Inflammatory macrophage treated with lipopolysaccharide for 4 hours (primary cell): ENCODE measurements at regions not wholly inside any gene's neighbourhood (a gene's known extent, or its start where the extent isn't known, plus 50 kb on each side); places are given as distances from the start of the nearest gene placed in this dataset.
"Not testable (repeated sequence)": the region's sequence is repeated elsewhere in the genome, so short reads cannot be mapped to it uniquely, and the experiment has no call there.

ENCODE experiments used
- DNase-seq: peaks from one replicate; pipeline ENCODE4 v3.0.0-alpha.2; 2020

DNA sequence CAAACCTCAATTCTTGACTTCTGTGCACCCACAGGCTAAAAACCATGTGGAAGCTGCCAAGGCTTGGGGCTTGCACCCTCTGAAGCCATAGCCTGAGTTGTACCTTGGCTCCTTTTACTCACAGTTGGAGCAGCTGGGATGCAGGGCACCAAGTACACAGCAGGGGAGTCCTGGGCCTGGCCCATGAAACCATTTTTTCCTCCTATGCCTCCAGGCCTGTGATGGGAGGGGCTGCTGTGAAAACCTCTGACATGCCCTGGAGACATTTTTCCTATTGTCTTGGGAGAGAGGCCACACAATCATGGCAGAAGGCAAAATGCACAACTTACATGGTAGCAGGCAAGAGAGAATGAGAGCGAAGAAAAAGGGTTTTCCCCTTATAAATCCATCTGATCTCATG is 568.6 kb downstream of the SMARCA1 start:
- DNase-seq: not testable (repeated sequence)

DNA sequence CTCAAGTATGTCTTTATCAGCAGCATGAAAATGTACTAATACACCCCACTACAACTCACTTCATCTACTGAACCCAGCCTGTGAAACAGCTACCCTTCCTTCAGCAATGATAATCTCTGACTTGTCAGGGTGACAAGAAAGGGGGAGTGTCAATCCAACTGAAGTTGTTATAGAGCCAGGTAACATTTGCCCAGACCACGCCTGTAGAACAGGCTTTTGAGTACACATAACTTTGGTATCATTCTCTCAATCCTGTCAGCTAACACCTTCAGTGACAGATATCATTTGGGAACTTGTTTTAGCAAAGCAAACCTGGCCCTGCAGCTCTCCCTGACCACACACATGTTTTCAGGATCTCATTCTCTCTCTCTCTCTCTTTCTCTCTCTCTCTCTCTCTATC is 592.2 kb downstream of the SMARCA1 start:
- DNase-seq: no peak

DNA sequence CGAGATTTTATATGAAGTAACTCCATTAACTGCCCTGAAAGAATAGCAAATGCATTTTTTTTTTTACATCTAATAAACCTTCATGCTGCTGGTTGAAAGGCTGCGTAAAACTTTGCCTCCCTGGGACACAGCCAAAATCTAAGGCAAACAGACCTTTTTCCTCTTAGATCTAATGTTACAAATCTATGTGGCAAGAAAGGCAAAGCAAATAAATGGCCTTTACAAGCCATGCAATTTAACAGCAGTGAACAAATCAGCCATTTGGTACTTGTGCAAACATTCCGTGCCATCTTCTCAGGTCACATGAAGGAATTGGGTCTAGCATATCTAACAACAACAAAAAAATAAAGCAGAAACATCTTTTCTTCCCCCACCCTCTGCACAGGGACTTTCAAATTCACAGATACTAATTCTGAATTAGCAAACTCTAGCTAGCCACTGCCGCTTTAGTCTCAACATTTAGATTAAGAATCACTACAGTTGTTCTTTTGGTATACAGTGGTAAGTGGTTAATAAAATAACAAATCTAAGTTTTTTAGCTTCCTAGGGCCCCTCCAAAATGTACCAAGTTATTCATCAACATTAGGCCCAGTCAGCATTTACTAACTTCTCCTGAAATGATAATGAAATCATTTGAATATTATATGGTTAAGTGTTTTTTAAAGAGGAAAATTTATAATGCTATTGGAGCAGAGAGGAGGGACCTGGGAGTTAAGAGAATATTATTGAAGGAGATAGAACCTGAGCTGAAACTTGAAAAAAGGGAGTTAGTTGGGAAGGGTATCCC is 593.8 kb downstream of the SMARCA1 start:
- DNase-seq: no peak

DNA sequence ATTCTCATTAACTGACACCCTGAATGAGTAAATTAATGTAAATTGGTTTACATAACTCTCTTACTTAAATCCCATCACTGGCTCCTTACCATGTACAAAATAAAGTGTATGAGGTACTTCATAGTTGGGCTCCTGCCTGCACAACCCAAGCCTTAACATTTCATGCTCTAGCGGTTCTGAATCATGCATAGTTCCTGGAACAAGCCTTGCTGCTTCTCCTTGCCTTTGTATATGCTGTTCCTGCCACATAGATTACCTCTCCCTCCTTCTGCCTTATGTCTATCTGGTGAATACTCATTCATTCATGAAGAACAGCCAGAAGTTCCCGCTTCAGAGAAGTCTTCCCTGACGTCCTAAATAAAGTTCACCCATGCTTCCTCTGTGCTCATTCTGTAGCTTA is 594.7 kb downstream of the SMARCA1 start:
- no peak for DNase-seq

DNA sequence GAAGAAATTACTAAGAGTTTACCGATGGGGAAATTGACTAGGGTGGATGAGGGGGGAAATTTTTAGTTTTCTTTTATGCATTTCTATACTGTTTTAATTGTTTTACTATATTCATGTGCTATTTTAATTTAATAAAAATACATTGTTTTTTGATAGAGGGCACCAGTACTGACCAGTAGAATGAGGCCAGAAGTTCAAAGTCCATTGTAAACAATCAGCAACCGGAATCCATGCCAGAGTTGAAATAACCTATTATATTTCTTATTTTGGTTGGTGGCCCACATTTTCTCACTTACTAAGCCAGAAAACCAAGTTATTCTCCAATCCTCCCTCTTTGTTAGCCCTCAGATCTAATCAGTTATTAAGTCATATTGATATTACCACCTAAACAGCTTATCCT is 595.9 kb downstream of the SMARCA1 start:
- no peak for DNase-seq

DNA sequence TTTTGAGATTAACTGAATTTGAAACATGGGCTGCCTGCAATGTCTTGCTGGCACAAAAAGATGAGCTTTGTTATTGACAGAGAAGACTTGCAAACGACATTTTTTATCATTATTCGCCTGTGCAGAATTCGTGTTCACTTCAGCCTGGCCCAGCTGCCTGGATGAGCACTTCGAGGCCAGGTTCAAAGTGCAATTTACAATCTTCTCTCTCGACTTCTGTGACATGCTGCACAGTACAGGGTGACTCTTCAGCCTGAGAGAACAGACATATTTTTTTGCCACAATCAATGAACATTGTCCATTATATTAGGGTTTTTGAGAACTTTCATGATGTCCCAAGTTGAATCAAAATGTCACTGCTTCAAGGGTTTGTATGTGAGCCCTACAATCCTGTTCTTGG is 616.5 kb downstream of the SMARCA1 start:
- DNase-seq: no peak

DNA sequence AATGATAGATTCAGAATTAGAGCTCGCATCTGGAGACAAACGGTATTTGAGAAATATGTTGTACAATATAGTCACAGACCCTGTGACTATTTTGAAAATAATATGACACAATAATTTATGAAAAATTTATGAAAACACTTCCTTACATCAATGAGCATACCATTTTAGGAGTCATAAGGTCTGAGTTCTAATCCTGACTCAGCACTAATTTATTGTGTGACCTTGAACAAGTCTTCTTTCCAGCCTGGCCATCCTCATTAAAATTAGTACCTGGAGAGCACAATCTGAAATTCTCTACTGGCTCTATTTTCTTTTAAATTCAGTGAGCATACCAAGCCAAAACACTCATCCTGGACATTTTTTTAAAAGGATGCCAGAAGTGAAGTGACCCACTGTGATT is 622.3 kb downstream of the SMARCA1 start:
- DNase-seq: no peak

DNA sequence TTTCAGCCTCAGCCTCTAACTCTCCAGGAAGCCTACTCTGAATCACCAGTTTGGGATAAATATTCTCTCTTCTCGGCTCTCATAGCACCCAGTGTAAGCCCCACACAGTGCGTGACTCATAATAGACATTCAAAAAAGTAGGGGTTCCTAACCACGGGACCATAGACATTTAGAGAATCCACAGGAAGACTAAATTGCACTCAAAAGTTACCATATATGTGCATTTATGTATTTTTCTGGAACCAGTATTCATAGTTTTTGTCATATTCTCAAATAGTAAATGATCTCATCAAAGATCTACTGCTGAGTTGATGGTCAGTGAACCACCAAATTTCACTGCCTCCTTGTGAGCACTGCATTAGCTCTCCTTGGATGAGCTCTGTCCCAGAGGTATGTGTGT is 625.7 kb downstream of the SMARCA1 start:
- DNase-seq: no peak

DNA sequence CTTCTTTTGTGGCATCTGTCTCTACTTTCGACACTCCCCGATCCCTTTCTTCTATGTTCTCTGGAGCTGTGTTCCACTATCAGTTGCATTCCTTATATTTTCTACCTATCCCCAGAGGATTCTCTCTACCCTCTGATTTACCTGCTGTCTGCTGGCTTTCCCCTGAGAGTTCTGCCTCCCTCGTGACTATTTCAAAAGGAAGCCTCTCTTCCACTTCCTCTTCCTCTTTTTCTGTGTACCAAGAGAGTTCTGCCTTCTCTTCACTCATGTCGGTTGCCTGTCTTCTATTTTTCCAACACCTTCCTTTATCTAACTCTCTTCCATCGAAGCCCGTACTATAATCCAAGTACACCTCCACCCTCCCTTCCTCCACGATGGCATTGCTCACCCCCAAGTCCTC is 631.7 kb downstream of the SMARCA1 start:
- no peak for DNase-seq

DNA sequence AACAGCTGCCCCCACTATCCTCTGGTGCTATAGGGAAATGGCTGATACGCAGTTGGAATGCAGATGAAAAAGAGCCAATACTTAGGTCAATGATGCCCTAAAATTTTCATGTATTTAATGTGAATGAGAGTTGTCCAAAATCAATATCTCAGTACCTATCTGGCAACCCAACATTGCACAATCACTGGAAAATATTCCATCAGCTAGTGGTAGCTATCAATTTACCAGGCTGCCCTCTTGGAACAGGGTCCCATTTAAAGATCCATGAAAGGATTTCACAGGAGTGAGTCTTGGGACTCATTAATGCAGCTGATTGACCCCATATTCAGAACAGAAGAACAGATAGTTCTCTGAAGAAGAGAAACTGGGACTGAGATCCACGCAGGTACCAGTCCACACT is 638.9 kb downstream of the SMARCA1 start:
- no peak for DNase-seq

DNA sequence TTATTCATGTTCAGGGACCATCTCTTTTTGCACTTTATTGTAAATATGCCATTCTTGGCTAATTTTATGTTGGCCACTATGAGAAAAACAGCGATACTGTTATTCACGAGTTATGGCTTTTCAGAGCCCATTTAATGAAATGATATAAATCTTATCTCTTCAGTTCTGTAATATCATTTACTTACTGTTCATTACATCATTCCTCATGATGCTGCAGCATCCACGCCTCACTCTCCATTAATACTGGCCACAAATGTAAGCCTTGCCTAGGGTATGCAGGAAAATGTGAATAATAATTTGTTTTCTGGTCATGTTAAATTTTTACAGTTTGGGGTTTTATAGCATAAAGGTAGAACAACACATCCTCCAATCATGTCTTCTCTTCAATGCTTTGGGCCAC is 639.6 kb downstream of the SMARCA1 start:
- DNase-seq: no peak

DNA sequence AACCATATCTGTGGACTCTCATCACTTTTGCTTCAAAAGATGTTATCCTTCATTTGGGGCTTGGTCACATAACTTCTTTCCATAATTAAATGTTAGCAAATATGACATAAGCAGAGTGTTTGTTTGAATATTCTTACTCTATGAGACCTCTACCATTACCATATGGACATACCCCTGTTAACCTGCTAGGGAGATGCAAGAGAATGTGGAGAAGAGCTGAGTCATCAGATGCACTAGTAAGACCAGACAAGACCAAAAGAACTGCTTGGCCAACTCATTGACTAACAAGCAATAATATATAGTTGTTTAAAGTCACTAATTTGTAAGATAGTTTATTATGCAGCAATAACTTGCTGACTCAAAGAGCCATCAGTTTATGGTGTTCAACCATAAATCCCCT is 652.9 kb downstream of the SMARCA1 start:
- DNase-seq: no peak

DNA sequence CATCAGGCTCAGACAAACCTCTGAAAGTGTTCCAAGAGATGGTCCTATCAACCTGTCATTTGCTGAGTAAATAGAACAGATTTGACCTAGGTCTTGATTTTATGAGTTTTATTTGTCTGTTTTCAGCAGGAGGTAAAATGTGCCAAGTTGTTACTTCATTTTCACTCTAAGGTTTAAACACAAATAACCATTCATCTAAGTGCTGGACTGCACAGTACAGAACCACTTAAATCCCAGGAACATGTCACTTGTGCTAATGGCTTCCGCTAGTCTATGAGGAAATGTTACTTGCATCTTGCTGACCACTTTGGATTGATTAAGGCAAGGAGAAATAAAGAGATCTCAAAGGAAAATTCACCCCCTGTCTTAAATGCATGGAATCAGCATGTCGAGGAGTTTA is 660.7 kb downstream of the SMARCA1 start:
- DNase-seq: no peak

DNA sequence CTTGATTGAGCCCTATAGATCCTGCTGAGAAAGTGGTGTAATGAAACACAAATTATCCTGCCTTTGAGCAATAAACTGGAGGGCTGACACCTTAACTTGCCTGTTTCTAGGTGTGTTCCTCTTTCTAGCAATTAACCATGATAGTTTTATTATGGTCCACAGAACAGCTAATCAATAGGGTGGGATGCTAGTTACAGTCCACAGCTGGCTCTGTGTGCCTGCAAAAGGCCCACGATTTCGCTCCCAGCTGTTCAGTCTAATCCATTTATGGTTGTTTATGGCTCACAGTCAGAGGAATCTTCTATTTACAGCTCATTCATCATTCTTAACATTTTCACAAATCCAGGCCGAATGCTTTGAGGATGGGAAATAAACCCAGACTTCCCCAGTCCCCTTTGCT is 674.9 kb downstream of the SMARCA1 start:
- no peak for DNase-seq

DNA sequence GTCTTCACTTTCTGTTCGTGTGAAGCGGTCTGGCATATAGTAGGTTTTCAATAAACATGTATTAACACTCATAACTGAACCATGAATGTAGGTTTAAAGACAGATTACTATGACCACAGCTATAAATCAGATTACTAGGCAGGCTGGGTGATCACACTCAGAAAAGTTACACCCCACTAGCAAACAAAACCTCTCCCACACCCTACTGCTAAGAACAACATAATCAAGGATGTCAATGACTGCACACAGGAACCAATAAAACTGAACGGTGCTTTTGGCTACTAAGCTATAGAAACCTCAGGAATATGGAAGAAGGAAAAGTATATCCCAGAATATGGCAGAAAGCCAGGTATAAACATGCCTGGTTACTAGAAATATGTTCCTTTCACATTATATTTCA is 676.9 kb downstream of the SMARCA1 start:
- DNase-seq: no peak

DNA sequence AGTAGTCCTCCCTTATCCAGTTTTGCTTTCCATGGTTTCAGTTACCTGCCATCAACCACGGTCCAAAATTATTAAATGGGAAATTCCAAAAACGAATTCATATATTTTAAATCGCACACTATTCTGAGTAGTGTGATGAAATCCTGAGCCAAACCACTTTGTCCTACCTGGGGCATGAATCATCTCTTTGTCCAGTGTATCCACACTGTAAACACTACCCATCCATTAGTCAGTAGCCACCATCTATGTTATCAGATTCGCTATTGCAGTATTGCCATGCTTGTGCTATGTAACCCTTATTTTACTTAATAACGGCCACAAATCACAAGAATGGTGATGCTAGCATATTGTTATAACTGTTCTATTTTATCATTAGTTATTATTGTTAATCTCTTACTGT is 704.6 kb downstream of the SMARCA1 start:
- no peak for DNase-seq

DNA sequence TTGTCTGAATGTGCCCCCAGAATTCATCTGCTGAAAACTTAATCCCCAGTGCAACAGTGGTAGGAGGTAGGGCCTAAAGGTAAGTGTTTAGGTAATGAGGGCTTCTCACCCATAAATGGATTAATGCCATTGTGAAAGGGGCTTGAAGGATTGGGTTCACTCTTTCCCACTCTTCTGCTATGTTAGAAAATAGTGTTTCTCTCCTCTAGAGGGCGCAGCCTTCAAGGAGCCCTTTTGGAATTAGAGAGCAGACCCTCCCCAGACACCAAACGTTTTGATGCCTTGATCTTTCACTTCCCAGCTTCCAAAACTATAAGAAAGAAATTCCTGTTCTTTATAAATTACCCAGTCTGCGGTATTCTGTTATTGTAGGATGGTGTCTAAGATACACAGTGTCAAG is 706.4 kb downstream of the SMARCA1 start:
- DNase-seq: no peak

DNA sequence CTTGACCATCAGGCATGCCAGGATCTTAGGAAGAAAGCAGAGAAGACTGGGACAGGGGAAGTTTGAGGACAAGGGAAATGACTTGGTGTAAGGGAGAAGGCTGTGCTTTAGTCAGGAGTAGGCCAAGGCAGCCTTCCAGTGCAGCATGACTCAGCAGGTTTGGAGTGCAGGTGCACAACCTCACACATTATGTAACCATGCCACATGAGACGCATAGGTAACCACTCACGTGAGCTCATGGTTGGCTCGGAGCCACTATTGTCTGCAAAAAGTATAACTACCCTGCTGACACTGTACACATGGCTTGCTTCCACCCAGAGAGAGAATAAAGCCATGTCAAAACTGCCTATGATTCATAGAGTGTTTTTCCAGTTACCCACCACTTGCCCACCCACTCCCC is 715.9 kb downstream of the SMARCA1 start:
- DNase-seq: no peak

DNA sequence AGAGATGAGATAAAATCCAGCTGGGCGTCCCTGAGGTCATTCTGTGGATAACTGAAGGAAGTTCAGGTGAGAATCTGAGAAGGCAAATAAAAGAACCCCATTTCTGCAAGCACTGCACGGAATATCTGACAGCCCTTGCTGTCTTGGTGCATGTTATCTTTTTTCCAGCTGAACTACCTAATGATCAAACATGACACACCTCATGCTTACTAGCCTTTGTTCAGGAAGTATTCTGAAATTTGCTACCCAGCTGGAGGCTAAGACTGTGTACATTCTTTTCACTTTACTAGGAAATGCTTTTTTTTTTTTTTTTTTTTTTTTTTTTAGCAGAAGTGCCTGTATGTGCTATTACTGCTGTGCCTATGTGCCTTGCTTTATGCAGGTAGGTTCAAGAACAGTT is 718.1 kb downstream of the SMARCA1 start:
- DNase-seq: no peak

DNA sequence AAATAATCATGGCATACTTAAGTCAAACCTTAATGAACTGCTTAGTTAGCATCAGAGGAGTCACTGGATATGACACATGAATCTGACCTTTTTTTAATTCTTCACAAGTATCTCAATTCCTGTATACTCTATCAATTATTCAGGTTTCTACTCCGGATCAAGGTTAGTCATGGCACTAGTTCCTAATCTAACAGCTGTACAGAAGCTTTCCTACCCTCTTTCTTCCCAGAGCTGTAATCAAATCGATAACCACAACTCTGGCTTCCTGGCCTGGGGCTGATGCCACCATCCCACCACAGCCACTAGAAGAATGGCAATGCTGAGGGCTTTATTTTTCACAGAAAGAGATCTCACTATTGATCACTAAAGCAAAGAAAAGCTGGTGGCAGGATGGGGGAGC is 718.5 kb downstream of the SMARCA1 start:
- DNase-seq: no peak

DNA sequence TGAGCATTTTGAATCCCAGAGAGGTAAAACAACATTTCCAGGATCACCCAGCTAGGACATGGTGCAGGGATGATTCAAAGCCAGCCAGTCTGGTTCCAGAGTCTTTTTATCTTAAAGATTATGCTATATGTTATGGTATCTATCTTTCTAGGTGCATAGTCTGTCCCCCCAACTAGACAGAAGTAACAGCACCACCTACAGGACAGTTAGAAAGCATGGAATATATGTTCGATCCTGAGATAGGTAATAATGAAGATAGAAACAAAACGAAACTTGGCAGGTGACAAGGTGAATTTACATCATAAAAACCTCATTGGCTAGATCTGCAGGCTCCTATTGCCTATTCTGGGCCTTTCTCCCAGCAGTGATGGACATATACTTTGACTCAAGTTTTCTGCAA is 723.2 kb downstream of the SMARCA1 start:
- no peak for DNase-seq

DNA sequence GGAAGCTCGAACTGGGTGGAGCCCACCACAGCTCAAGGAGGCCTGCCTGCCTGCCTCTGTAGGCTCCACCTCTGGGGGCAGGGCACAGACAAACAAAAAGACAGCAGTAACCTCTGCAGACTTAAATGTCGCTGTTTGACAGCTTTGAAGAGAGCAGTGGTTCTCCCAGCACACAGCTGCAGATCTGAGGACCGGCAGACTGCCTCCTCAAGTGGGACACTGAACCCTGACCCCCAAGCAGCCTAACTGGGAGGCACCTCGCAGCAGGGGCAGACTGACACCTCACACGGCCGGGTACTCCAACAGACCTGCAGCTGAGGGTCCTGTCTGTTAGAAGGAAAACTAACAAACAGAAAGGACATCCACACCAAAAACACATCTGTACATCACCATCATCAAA is 730.9 kb upstream of the ACTRT1 start:
- not testable (repeated sequence) for DNase-seq

DNA sequence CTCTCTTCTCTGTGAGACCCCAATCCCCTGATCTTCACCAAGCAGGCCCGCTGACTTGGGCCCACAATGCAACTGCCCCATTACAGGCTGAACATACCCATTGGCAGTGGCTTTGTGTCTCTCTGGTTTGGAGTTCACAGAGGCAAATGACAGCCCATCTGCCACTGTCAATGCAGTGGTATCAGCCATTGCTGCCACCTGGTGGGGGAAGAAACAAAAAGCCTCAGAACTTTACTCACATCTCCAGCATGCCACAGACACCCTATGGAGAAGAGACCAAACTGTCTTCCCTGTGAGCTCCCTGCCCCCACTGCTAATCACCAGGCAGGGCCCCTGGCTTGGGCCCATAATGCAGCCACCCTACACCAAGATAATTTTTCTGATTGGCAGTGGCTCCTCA is 729.3 kb upstream of the ACTRT1 start:
- DNase-seq: no peak

DNA sequence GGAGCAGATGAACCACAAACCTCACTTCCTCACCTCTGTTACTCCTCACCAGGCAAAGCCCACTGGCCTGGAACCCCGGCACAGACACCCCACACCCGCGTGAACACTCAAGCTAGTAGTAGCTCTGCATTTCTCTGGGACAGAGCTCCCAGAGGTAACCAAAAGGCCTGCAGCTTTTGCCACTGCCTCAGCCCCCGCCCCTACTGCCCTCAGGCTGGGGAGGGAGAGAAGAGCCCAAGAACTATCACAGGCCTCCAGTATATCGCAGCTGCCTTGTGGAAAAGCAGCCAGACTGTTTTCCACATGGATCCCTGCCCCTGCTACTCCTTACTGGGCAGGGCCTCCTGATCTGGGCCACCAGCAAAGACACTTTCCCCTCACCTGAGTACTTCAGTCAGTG is 728.7 kb upstream of the ACTRT1 start:
- no peak for DNase-seq

DNA sequence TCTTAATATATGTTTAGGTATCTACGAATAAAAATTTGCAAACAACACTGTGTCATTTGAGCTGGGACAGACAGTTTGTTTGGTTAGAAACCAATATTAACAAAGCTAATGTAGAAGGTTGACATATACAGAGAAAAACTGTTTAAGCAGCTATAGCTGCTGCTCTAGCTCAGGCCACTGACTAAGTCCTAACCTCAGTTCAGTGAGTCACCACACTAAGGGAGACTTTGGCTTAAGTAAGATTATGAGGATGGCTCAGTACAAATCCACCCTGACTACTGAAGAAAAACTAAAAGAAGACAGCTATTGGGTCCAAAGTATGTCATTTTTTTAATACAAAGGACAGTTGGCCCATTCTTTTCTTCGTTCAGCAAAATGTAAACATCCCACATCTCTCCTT is 717.3 kb upstream of the ACTRT1 start:
- DNase-seq: no peak

DNA sequence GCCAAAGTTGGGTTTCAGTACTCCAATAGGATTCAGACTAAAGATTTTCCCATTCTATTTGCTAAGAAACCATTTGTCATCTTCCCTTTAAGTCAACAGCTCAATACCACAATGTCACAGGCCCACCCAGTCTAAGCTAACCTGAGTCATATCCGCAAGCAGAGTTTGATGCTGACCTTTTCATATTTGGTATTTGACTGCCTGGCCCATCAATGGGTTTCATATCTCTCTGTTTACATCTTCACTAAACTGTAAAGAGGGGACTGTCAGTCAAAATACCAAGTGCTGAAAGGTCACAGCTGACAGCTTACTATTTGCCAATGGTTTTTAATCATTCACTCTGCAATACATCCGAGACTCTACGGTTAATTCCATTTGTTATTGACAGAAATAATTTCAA is 707.5 kb upstream of the ACTRT1 start:
- DNase-seq: no peak
